NOMO-1 treated with DMSO at 0.1 percent for 48 hours (cell line): ENCODE measurements at regions not wholly inside any gene's neighbourhood (a gene's known extent, or its start where the extent isn't known, plus 50 kb on each side); places are given as distances from the start of the nearest gene placed in this dataset.

Experiments
- DNase-seq: peaks from one replicate; lab custom pipeline; 2025; ENCODE audit not compliant: unreplicated experiment; lab: John Stamatoyannopoulos, UW

- DNase-seq, result no peak
These were observed 138.0 kb downstream of the ZFP36L2 start for GRCh38 chr2:43088143-43089073.

GRCh38 chr2:43087413-43087812 lies 139.0 kb downstream of the ZFP36L2 start:
- DNase-seq, result no peak

- DNase-seq, result no peak
These were observed 139.8 kb downstream of the ZFP36L2 start for GRCh38 chr2:43086451-43087221.

GRCh38 chr2:43085929-43086328 lies 140.5 kb downstream of the ZFP36L2 start:
- DNase-seq, result no peak

GRCh38 chr2:43085505-43085904 lies 140.9 kb downstream of the ZFP36L2 start:
- DNase-seq, result no peak

- no peak for DNase-seq
These were observed 141.7 kb downstream of the ZFP36L2 start for GRCh38 chr2:43084699-43085091.

DNA sequence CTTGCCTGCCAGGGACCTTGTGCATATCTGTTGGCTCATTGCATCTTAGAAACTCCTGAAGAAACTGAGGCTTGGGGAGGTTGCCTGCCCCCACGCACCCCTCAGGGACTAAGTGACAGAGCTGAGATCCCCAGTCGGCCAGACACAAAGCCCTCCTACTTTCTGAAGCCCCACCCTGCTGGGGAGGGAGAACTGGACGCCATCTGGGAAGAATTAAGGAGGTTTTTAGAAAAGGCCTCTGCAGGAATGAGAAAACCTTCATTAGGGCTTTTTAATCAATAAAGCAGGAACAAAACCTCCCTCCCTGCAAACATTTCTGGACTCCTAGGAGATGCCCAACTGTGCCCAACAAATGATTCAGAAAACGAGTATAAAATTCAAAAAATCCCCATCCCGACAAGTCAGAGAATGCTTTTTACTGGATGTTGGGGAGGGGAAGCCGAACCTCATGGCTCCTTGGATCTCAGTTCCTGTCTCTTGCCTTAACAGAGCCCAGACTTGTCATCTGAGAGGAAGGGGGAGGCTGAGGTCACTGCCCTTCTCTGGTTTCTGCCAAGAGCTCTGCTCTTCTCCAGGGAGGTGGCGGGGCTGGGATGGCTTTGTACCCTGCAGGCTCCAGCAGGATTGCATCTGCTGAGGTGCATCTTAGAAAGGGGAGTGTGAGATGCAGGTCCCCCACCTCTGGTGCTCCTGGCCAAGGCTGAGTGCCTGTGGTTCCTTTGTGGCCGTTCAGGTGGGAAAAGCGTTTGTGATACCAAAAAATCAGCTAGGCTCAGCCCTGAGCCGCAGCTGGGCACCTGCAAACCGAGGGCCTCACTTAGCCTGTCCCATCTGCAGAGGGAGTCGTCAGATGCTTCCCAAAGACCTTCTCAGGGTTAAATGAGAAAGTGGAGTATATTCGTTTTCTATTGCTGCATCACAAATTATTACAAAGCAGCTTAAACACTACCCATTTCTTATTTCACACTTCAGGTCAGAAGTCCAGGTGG lies 142.4 kb downstream of the ZFP36L2 start:
- no peak for DNase-seq

DNA sequence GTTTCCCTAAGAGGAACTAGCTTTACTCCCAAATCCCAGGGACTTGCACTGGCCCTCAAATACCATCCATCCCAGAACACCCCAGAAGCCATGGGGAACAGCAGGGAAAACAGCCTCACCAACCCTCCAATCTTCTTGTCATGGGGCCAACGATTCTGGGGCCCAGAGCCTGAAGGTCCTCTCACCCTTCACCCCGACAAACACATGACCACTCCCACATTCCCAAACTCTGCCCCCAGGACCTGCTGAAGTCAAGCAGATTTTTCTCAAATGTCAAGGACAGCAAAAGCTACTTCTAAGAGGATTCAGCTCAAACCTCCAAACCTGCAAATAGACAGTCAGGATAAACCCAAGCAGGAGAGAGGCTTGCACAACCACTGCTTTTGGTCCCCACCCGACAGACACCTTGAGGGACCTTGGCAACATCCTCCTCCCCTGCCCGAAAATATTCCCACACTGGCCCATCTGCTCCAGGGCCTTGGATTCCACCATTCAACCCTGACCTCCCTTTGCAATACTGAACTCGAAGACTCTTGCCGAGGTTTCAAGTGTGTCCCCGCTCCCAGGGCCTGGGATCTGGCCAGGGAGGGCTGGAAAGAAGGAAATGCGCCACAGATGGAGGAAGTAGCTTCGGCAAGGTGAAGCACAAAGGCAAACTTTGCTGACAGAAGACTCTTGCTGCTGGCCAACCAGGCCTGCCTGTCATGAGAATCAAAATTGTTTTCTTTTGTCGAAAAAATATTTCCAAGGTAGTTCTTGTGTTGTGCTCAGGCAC lies 143.3 kb downstream of the ZFP36L2 start:
- no peak for DNase-seq

DNA sequence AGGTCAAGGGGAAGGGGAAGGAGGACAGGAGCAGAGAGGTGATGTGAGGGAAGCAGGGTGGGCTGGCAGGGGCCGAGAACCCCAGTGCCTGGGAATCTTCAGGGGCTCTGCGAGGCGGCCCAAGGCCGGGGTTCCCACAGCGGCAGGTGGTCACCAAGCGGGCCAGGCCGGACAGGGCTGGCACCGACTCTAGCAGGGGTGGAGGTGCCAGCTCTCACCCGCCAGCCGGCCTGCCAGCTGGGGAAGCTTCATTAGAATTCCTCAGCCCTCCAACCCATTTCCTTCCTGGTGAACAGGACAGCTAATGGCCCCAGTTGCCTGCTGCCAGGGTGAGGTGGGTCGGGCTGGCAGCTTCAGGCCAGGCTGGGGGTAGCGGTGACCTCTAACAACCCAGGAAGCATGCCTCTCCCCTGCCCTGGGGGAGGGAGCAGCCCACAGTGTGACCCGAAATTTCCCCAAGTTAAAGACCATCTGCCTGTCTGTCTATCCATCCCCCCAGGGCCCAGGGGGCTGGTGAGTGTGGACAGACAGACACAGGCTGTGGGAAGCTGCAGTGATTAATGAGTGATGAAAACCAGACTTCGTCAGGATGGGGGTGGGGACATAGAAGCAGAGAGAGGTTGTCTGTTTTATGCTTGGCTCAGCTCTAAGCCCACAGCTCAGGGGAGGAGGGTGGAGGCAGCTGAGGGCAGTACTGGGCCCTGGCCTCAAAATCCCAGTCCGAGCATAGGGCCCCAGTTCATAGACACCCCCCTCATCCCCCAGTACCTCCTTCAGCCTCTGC lies 144.1 kb downstream of the ZFP36L2 start:
- no peak for DNase-seq

GRCh38 chr2:43081131-43081765 lies 145.2 kb downstream of the ZFP36L2 start:
- DNase-seq, result no peak

GRCh38 chr2:43080571-43081021 lies 145.8 kb downstream of the ZFP36L2 start:
- DNase-seq, result no peak

- DNase-seq, result no peak
These were observed 147.3 kb downstream of the ZFP36L2 start for GRCh38 chr2:43078781-43079755.

GRCh38 chr2:43078301-43078700 lies 148.1 kb downstream of the ZFP36L2 start:
- no peak for DNase-seq

- DNase-seq, result no peak
These were observed 148.5 kb downstream of the ZFP36L2 start for GRCh38 chr2:43077876-43078275.

GRCh38 chr2:43076676-43077075 lies 149.7 kb downstream of the ZFP36L2 start:
- no peak for DNase-seq

DNA sequence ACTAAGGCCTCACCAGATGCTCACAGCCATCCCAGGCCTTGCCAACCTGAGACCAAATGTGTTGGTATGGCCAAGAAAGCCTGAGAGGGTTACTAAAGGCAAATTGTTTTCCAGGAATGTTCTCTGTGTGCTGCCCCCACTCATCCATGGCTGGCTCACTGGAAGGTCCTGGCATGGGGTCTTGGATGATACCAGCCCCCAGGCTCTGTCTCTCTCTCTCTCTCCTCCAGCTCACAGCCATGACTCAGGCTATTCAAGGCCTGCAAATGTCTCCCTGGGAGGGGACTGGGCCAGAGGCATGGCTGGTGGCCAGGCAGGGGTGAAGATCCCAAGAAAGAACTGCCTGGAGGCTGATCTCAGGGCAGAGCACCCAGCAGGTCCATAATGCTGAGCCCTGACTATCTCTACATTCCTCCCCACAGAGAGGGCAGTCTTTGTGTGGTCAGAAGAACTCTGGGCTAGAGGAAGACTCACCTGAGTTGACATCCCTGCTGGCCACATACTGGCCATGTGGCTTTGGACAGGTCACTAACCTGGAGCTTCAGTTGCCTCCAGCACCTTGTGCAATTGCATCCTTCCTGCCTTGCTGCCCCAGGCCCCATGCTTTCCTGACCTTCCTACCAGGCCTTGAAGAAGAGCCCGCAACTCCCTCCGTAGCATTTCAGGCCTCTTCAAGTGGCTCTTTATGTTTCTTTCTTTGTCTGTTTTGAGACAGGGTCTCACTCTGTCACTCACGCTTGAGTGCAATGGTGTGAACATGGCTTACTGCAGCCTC lies 150.4 kb downstream of the ZFP36L2 start:
- DNase-seq, result no peak

- DNase-seq, result no peak
These were observed 151.3 kb downstream of the ZFP36L2 start for GRCh38 chr2:43075054-43075593.
